HUES48 (cell line): ENCODE measurements at regions not wholly inside any gene's neighbourhood (a gene's known extent, or its start where the extent isn't known, plus 50 kb on each side); places are given as distances from the start of the nearest gene placed in this dataset.

Experiments used
- H3K27ac ChIP-seq: one replicate; pipeline ENCODE4 v1.7.0; 2013; ENCODE audit warnings: low read depth, low read length, inconsistent platforms
- H3K27me3 ChIP-seq: 2 replicates; pipeline ENCODE4 v1.6.1; 2013; ENCODE audit warnings: mild to moderate bottlenecking, low read length; ENCODE audit not compliant: control insufficient read depth, insufficient read depth
- H3K36me3 ChIP-seq: 2 replicates; pipeline ENCODE4 v1.6.1; 2013; ENCODE audit warnings: low read length; ENCODE audit not compliant: control insufficient read depth, insufficient read depth
- H3K4me1 ChIP-seq: 2 replicates; pipeline ENCODE4 v1.6.1; 2013; ENCODE audit warnings: mild to moderate bottlenecking, low read length; ENCODE audit not compliant: control insufficient read depth, insufficient read depth
- H3K4me3 ChIP-seq: 2 replicates; pipeline ENCODE4 v1.5.1; 2013; ENCODE audit warnings: mild to moderate bottlenecking, low read depth, low read length
- H3K9ac ChIP-seq: 2 replicates; pipeline ENCODE4 v1.6.1; 2013; ENCODE audit warnings: mild to moderate bottlenecking, low read depth, low read length, moderate library complexity
- H3K9me3 ChIP-seq: 2 replicates; pipeline ENCODE4 v1.6.1; 2013; ENCODE audit warnings: low read length; ENCODE audit not compliant: control insufficient read depth, insufficient read depth

DNA sequence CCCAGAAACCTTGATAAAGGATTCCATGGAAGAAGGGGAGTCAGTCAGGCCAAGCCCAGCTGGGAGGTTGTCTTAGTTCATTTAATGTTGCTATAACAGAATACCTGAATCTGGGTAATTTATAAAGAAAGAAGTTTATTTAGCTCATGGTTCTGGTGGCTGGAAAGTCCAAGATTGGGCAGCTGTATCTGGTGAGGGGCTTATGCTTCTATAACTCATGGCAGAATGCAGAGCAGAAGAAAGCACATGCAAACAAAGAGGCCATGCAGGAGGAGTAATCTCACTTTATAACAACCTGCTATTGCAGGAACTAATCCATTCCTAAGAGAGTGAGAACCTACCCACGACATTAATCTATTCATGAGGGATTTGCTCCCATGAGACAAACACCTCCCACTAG lies 54.2 kb upstream of the ANKRD1 start:
- Histone ChIP-seq H3K9ac (no peak overlapping the region), H3K4me1 (no peaks in the 10 kb centered on the region), H3K4me3 (no peak overlapping the region), H3K27me3 (no peaks in the 10 kb centered on the region), H3K36me3 (no peaks in the 10 kb centered on the region), H3K9me3 (no peaks in the 10 kb centered on the region), H3K27ac (no peak overlapping the region)

- Histone ChIP-seq H3K4me3 (no peak overlapping the region), H3K9me3 (no peaks in the 10 kb centered on the region), H3K36me3 (no peaks in the 10 kb centered on the region), H3K27me3 (no peaks in the 10 kb centered on the region), H3K4me1 (no peaks in the 10 kb centered on the region), H3K27ac (no peak overlapping the region), H3K9ac (no peak overlapping the region)
Observed at GRCh38 chr10:90977162-90977854, 56.4 kb upstream of the ANKRD1 start.

GRCh38 chr10:90977855-90978486 lies 57.1 kb upstream of the ANKRD1 start:
- no peak overlapping the region for H3K9ac ChIP-seq
- no peak overlapping the region for H3K27ac ChIP-seq
- no peaks in the 10 kb centered on the region for H3K9me3 ChIP-seq
- H3K4me1 ChIP-seq: no peaks in the 10 kb centered on the region
- H3K4me3 ChIP-seq: no peak overlapping the region
- H3K27me3 ChIP-seq: peaks cover 2% of the 10 kb centered on the region; the same call in 1 of the 2 replicates
- H3K36me3 ChIP-seq: no peaks in the 10 kb centered on the region

DNA sequence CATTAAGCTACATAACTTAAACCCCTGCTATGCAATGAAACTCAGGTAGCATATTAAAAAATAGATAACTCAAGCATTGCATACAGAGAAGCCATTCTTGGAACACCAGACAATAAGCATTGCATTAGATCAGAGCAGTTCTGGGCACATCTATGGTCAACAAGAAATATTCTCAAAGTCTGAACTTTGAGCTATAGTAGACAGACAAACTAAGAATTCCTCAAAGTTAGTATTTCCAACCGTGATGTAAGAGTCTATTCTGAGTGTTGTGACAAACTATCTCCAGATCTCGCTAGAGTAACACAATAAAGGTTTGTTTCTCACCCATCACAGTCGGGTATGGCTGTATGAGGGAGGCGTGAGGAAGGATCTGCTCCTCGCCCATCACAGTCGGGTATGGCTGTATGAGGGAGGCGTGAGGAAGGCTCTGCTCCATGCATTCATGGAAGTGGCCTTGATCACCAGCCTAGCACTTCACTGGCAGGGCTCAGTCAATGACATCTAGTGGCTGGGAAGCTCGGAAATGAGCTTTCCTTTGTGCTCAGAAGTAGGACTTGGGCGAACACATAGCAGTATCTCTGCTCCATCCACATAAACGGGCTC lies 61.6 kb upstream of the ANKRD1 start:
- Histone ChIP-seq H3K4me3 (no peak overlapping the region), H3K36me3 (no peaks in the 10 kb centered on the region), H3K27me3 (peaks cover 4% of the 10 kb centered on the region; the same call in 1 of the 2 replicates), H3K9ac (no peak overlapping the region), H3K27ac (no peak overlapping the region), H3K9me3 (no peaks in the 10 kb centered on the region), H3K4me1 (no peaks in the 10 kb centered on the region)

- H3K27me3 ChIP-seq: peaks cover 4% of the 10 kb centered on the region; the same call in 1 of the 2 replicates
- H3K4me3 ChIP-seq: no peak overlapping the region
- no peaks in the 10 kb centered on the region for H3K9me3 ChIP-seq
- H3K36me3 ChIP-seq: no peaks in the 10 kb centered on the region
- H3K27ac ChIP-seq: no peak overlapping the region
- no peaks in the 10 kb centered on the region for H3K4me1 ChIP-seq
- no peak overlapping the region for H3K9ac ChIP-seq
Observed at GRCh38 chr10:90983914-90984549, 63.1 kb upstream of the ANKRD1 start.

DNA sequence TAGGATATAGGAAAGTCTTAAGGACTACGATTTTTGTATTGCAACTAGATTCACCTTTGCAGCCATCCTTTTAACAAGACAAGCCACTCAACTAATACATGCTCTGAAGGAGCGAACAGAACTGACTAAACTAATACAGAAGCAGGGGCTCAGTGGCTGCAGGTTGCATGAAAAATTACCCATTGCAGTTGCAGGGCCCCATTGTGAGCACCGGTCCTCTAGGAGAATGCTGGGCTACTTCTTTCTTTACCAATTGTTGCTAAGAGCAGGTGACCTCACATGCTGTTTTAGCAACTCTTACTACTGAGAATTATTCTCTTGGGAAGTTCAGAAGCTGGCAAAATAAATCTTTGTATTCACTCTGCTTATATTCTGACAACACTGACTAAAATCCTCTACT lies 64.0 kb upstream of the ANKRD1 start:
- H3K27ac ChIP-seq: no peak overlapping the region
- H3K4me1 ChIP-seq: no peaks in the 10 kb centered on the region
- H3K4me3 ChIP-seq: no peak overlapping the region
- H3K9ac ChIP-seq: no peak overlapping the region
- no peaks in the 10 kb centered on the region for H3K36me3 ChIP-seq
- peaks cover 4% of the 10 kb centered on the region; the same call in 1 of the 2 replicates for H3K27me3 ChIP-seq
- no peaks in the 10 kb centered on the region for H3K9me3 ChIP-seq

DNA sequence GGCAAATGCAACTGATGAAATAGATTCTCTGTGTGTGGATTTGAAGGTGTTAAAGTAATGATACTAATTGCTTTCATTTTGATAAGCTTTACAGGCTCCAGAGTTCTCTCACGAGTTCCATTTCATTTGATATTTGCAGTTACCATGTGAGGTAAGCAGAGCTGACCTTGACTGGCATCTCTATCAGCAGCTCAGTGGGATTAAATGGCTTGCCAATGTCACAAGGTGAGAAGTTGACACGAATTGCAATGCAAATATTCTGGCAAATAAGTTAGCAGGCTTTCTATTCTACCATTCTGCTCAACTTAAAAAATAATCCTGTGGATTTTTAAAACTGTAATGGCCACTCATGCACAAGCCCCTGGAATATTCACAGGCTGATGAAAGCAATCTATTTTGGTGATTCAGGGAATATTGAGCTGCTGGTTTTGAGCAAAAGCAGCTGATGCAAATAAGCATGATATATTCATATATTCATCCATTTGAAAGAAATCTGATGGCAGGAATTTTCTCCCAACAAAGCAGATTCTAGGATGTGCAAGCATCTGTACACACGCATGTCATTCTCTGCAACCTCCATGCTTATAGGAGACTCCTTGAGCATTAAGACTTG lies 64.5 kb upstream of the ANKRD1 start:
- no peaks in the 10 kb centered on the region for H3K36me3 ChIP-seq
- no peaks in the 10 kb centered on the region for H3K9me3 ChIP-seq
- no peaks in the 10 kb centered on the region for H3K4me1 ChIP-seq
- no peak overlapping the region for H3K4me3 ChIP-seq
- H3K9ac ChIP-seq: no peak overlapping the region
- peaks cover 4% of the 10 kb centered on the region; the same call in 1 of the 2 replicates for H3K27me3 ChIP-seq
- no peak overlapping the region for H3K27ac ChIP-seq

- Histone ChIP-seq H3K27me3 (peaks cover 4% of the 10 kb centered on the region; the same call in 1 of the 2 replicates), H3K4me3 (no peak overlapping the region), H3K36me3 (no peaks in the 10 kb centered on the region), H3K9ac (no peak overlapping the region), H3K9me3 (no peaks in the 10 kb centered on the region), H3K27ac (no peak overlapping the region), H3K4me1 (no peaks in the 10 kb centered on the region)
Observed at GRCh38 chr10:90986136-90986760, 65.4 kb upstream of the ANKRD1 start.

- Histone ChIP-seq H3K9ac (no peak overlapping the region), H3K36me3 (no peaks in the 10 kb centered on the region), H3K9me3 (no peaks in the 10 kb centered on the region), H3K4me3 (no peak overlapping the region), H3K27me3 (peaks cover 4% of the 10 kb centered on the region; the same call in 1 of the 2 replicates), H3K4me1 (no peaks in the 10 kb centered on the region), H3K27ac (no peak overlapping the region)
Observed at GRCh38 chr10:90986870-90987269, 66.0 kb upstream of the ANKRD1 start.

DNA sequence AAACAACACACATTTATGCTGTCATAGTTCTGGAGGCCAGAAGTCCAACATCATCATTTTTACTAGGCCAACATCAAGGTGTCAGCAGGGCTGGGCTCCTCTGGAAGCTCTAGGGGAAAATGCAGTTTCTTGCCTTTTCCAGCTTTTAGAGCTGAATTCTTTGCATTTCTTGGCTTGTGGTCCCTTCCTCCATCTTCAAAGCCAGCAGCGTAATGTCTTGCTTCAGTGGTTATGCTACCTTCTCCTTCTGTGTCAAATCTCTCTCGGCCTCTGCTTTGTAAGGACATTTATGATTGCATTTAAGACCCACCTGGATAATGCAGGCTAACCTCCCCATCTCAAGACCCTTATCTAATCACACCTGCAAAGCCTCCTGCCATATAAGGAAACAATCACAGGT lies 66.5 kb upstream of the ANKRD1 start:
- H3K9me3 ChIP-seq: no peaks in the 10 kb centered on the region
- H3K27ac ChIP-seq: no peak overlapping the region
- no peaks in the 10 kb centered on the region for H3K36me3 ChIP-seq
- H3K9ac ChIP-seq: no peak overlapping the region
- peaks cover 4% of the 10 kb centered on the region; the same call in 1 of the 2 replicates for H3K27me3 ChIP-seq
- H3K4me3 ChIP-seq: no peak overlapping the region
- H3K4me1 ChIP-seq: no peaks in the 10 kb centered on the region
